HepG2 (cell line): ENCODE measurements at regions not wholly inside any gene's neighbourhood (a gene's known extent, or its start where the extent isn't known, plus 50 kb on each side); places are given as distances from the start of the nearest gene placed in this dataset.

Source experiments
- ATAC-seq: fragments of 200-7000 bp; cut with Tn5 transposase; 3 replicates; pipeline ENCODE4 v1.9.1; 2020; ENCODE audit warnings: mild to moderate bottlenecking, moderate library complexity
- BruUV-seq: library from RNA; stranded (reverse); fragments of 400-500 nt; replicated peaks from 2 replicates; lab custom pipeline; 2021; lab: Mats Ljungman, UMichigan
- CTCF ChIA-PET: fragments of 300-600 bp; formaldehyde crosslinking; extraction: SDS; loops from one replicate; lab custom pipeline; 2021; ENCODE audit warnings: low total read pairs, inconsistent platforms, low intra/inter-chr PET ratio; lab: Yijun Ruan, JAX
- POLR2A ChIA-PET: fragments of 350-600 bp; sonication (Branson Sonifier 250); formaldehyde crosslinking; loops from one replicate; lab custom pipeline; 2020; ENCODE audit warnings: antibody characterized with exemption, inconsistent platforms; lab: Yijun Ruan, JAX
- DNase-seq: peaks from one replicate; pipeline ENCODE4 v3.0.0-alpha.2; 2015; ENCODE audit warnings: low spot score
- FAIRE-seq: peaks from 3 replicates; lab custom pipeline; 2011; peaks lifted over from hg19 to GRCh38; lab: Jason Lieb, UNC
- H2AFZ ChIP-seq: one replicate; pipeline ENCODE4 v1.6.1; 2011; ENCODE audit warnings: low read length, inconsistent platforms
- H3K27ac ChIP-seq: fragments of 300-600 bp; 3 replicates; pipeline ENCODE4 v1.8.0; 2011; ENCODE audit warnings: mixed run types, mild to moderate bottlenecking, mixed read lengths, low read length, inconsistent platforms; ENCODE audit not compliant: insufficient read depth; ENCODE audit errors: extremely low read length
- H3K27me3 ChIP-seq, 2 experiments: fragments of 200-600 bp in 1 of 2; 2 replicates in 1 of 2; 3 replicates in 1 of 2; pipeline versions ENCODE4 v1.6.0 to v1.8.0; 2011; ENCODE audit warnings: low read length in 2 of 2, mild to moderate bottlenecking in 2 of 2, moderate library complexity in 2 of 2, inconsistent platforms in 1 of 2; ENCODE audit not compliant: insufficient read depth in 2 of 2, control insufficient read depth in 1 of 2
- H3K36me3 ChIP-seq, 2 experiments: fragments of 200-600 bp in 1 of 2; replicated peaks in 1 of 2; 2 replicates in 1 of 2; 3 replicates in 1 of 2; pipeline versions ENCODE4 v1.5.1 to v1.8.0; 2011; ENCODE audit warnings: low read length in 2 of 2, inconsistent platforms in 1 of 2; ENCODE audit not compliant: insufficient read depth in 2 of 2, control insufficient read depth in 1 of 2
- H3K4me1 ChIP-seq: 2 replicates; pipeline ENCODE4 v1.5.1; 2012; ENCODE audit warnings: low read length, inconsistent platforms; ENCODE audit not compliant: insufficient read depth
- H3K4me2 ChIP-seq: 2 replicates; pipeline ENCODE4 v1.6.0; 2011; ENCODE audit warnings: low read depth, low read length, inconsistent platforms
- H3K4me3 ChIP-seq, 3 experiments: fragments of 200-600 bp in 1 of 3; sonication (generic), shearing (Covaris generic) in 1 of 3; replicated peaks in 1 of 3; 2 replicates each; pipeline ENCODE4 v1.5.1; 2011 to 2016; ENCODE audit warnings: low read length in 3 of 3, inconsistent platforms in 2 of 3, low read depth in 2 of 3, mild to moderate bottlenecking in 2 of 3, control low read depth in 1 of 3, mixed read lengths in 1 of 3; ENCODE audit not compliant: insufficient read depth in 1 of 3
- H3K79me2 ChIP-seq: one replicate; pipeline ENCODE4 v1.6.1; 2011; ENCODE audit warnings: low read length, inconsistent platforms; ENCODE audit not compliant: insufficient read depth
- H3K9ac ChIP-seq: 2 replicates; pipeline ENCODE4 v1.6.0; 2011; ENCODE audit warnings: mild to moderate bottlenecking, low read depth, low read length, inconsistent platforms; ENCODE audit not compliant: insufficient read depth
- H3K9me3 ChIP-seq: 2 replicates; pipeline ENCODE4 v1.5.1; 2012; ENCODE audit warnings: mild to moderate bottlenecking, low read length
- H4K20me1 ChIP-seq: 2 replicates; pipeline ENCODE4 v1.6.0; 2011; ENCODE audit warnings: inconsistent platforms, mild to moderate bottlenecking, low read length, moderate library complexity; ENCODE audit not compliant: insufficient read depth
- AGO1 ChIP-seq: fragments of 200-400 bp; formaldehyde crosslinking; IDR thresholded peaks from 2 replicates; pipeline ENCODE4 v1.6.1; 2017; ENCODE audit warnings: mild to moderate bottlenecking, low read depth, low read length, moderate library complexity; ENCODE audit not compliant: poor library complexity, severe bottlenecking
- E2F2 ChIP-seq: sonication (generic); formaldehyde crosslinking; IDR thresholded peaks from 2 replicates; pipeline ENCODE4 v1.4.0; 2020; ENCODE audit warnings: missing genetic modification reagents, borderline replicate concordance
- FLYWCH1 ChIP-seq: sonication (generic); formaldehyde crosslinking; IDR thresholded peaks from 2 replicates; pipeline ENCODE4 v1.8.1; 2023; ENCODE audit warnings: mild to moderate bottlenecking, missing genetic modification reagents
- KLF13 ChIP-seq: sonication (generic); formaldehyde crosslinking; IDR thresholded peaks from 2 replicates; pipeline ENCODE4 v1.4.0; 2020; ENCODE audit warnings: mild to moderate bottlenecking, missing genetic modification reagents
- MXD1 ChIP-seq: sonication (generic); formaldehyde crosslinking; IDR thresholded peaks from 2 replicates; pipeline ENCODE4 v1.4.0; 2020; ENCODE audit warnings: mild to moderate bottlenecking, missing genetic modification reagents
- PHF20 ChIP-seq: sonication (generic); formaldehyde crosslinking; IDR thresholded peaks from 2 replicates; pipeline ENCODE4 v1.5.0; 2020; ENCODE audit warnings: mild to moderate bottlenecking, missing genetic modification reagents
- POLR2AphosphoS5 ChIP-seq: IDR thresholded peaks from 2 replicates; pipeline ENCODE4 v1.6.1; 2012; ENCODE audit warnings: low read depth, low read length
- STAT5B ChIP-seq: sonication (generic); formaldehyde crosslinking; IDR thresholded peaks from 2 replicates; pipeline ENCODE4 v1.4.0; 2020; ENCODE audit warnings: missing genetic modification reagents
- ZFP36L1 ChIP-seq: sonication (generic); formaldehyde crosslinking; IDR thresholded peaks from 2 replicates; pipeline ENCODE4 v1.8.0; 2022; ENCODE audit warnings: mild to moderate bottlenecking, missing genetic modification reagents, moderate library complexity
- ZFP62 ChIP-seq: sonication (generic); formaldehyde crosslinking; IDR thresholded peaks from 2 replicates; pipeline ENCODE4 v1.4.0; 2020; ENCODE audit warnings: missing genetic modification reagents
- ZMYM3 ChIP-seq: sonication (generic); formaldehyde crosslinking; IDR thresholded peaks from 2 replicates; pipeline ENCODE4 v1.5.1; 2020; ENCODE audit warnings: mild to moderate bottlenecking, missing genetic modification reagents
- ZNF180 ChIP-seq: sonication (generic); formaldehyde crosslinking; IDR thresholded peaks from 2 replicates; pipeline ENCODE4 v1.4.0; 2020; ENCODE audit warnings: low read depth, missing genetic modification reagents, borderline replicate concordance
- ZNF280B ChIP-seq: sonication (generic); formaldehyde crosslinking; IDR thresholded peaks from 2 replicates; pipeline ENCODE4 v1.5.0; 2020; ENCODE audit warnings: missing genetic modification reagents, mild to moderate bottlenecking, borderline replicate concordance
- ZNF576 ChIP-seq: sonication (generic); formaldehyde crosslinking; IDR thresholded peaks from 2 replicates; pipeline ENCODE4 v1.4.0; 2020; ENCODE audit warnings: mild to moderate bottlenecking, missing genetic modification reagents
- ZNF619 ChIP-seq: sonication (generic); formaldehyde crosslinking; IDR thresholded peaks from 2 replicates; pipeline ENCODE4 v1.4.0; 2020; ENCODE audit warnings: mild to moderate bottlenecking, missing genetic modification reagents
- WGBS: methylation state at CpG from one replicate; pipeline ENCODE4 v1.1.6; 2017; ENCODE audit warnings: low lambda C conversion rate; 5-methylcytosine and 5-hydroxymethylcytosine counted together
- in situ Hi-C: cut with HindIII; loops from 2 replicates; pipeline ENCODE4 v1.10.0; 2017; ENCODE audit warnings: low pct_unique_long_range_greater_than_20kb; ENCODE audit not compliant: extremely low pct_ligation_motif_present
- intact Hi-C: fragments of 100-400 bp; cut with micrococcal nuclease; formaldehyde crosslinking; loops from one replicate; pipeline ENCODE4 v1.10.0; 2022; ENCODE audit not compliant: unreplicated experiment

- Histone ChIP-seq H3K4me1 (no peaks in the 10 kb centered on the region), H3K36me3 (no peaks in the 10 kb centered on the region), H3K79me2 (no peaks in the 10 kb centered on the region), H3K4me3 (no peak overlapping the region), H3K27ac (no peak overlapping the region), H3K9ac (no peak overlapping the region), H3K9me3 (peaks cover 11% of the 10 kb centered on the region), H2AFZ (no peak overlapping the region), H3K27me3 (no peaks in the 10 kb centered on the region; a peak in 1 of 5 replicates), H3K4me2 (no peak overlapping the region), H4K20me1 (no peaks in the 10 kb centered on the region)
- TF ChIP-seq ZNF576 (CRISPR knock-in tag), result no peak
- no peak for TF ChIP-seq AGO1
- TF ChIP-seq STAT5B, result no peak
- no peak for TF ChIP-seq ZNF619 (CRISPR knock-in tag)
- no peak for TF ChIP-seq FLYWCH1 (CRISPR knock-in tag)
- TF ChIP-seq ZFP62 (CRISPR knock-in tag), result no peak
- no peak for TF ChIP-seq ZFP36L1 (CRISPR knock-in tag)
- TF ChIP-seq MXD1 (CRISPR knock-in tag), result no peak
- TF ChIP-seq ZNF280B (CRISPR knock-in tag), result no peak
- no peak for TF ChIP-seq POLR2AphosphoS5
- no peak for TF ChIP-seq ZMYM3
- no peak for TF ChIP-seq KLF13 (CRISPR knock-in tag)
- TF ChIP-seq PHF20, result no peak
- no peak for TF ChIP-seq E2F2 (CRISPR knock-in tag)
- no peak for TF ChIP-seq ZNF180
- intact Hi-C loops, result no loop called here
- no TSS peak for BruUV-seq
- WGBS, result 29% methylated on average over 6 of the region's 6 CpGs
- POLR2A ChIA-PET, result no interaction called here
- ATAC-seq (no peak), FAIRE-seq (no peak), DNase-seq (no peak)
- in situ Hi-C loops, result no loop called here
- CTCF ChIA-PET, result no interaction called here
Measured at GRCh38 chr10:10865913-10866312, 151.8 kb upstream of the CELF2 start.
